ENCODE measurements at regions not wholly inside any gene's neighbourhood (a gene's known extent, or its start where the extent isn't known, plus 50 kb on each side); places are given as distances from the start of the nearest gene placed in this dataset.
"Not testable (repeated sequence)": the region's sequence is repeated elsewhere in the genome, so short reads cannot be mapped to it uniquely, and the experiment has no call there.

GRCh38 chr2:52502476-52502860 lies 1265.1 kb upstream of the CHAC2 start:
- Mint-ChIP-seq H3K36me3 (ENCODE audit: low read depth) (no peaks in the 10 kb centered on the region), H3K9me3 (ENCODE audit: low read depth) (peaks cover 2% of the 10 kb centered on the region), H3K4me1 (no peaks in the 10 kb centered on the region), H3K4me3 (no peak overlapping the region), H3K27ac (no peak overlapping the region), H3K27me3 (no peaks in the 10 kb centered on the region)
- CTCF ChIA-PET, result no interaction called here
- ATAC-seq (no peak), DNase-seq (no peak)
- POLR2A ChIA-PET, result no interaction called here
- intact Hi-C loops (cut with DNase I, micrococcal nuclease), result no loop called here

- CTCF ChIA-PET, result no interaction called here
- no peaks in the 10 kb centered on the region for H3K36me3 Mint-ChIP-seq (ENCODE audit: low read depth)
- intact Hi-C loops (cut with DNase I, micrococcal nuclease), result no loop called here
These were observed 1265.7 kb upstream of the CHAC2 start for GRCh38 chr2:52501715-52502475.

GRCh38 chr2:52500561-52500960 lies 1267.0 kb upstream of the CHAC2 start:
- H3K27me3 Mint-ChIP-seq, result no peaks in the 10 kb centered on the region
- no peak for ATAC-seq
- CTCF ChIA-PET, result no interaction called here

More at GRCh38 chr2:52501715-52502475, 1265.7 kb upstream of the CHAC2 start:
- no peaks in the 10 kb centered on the region for H3K27me3 Mint-ChIP-seq
- peaks cover 2% of the 10 kb centered on the region for H3K9me3 Mint-ChIP-seq (ENCODE audit: low read depth)
- POLR2A ChIA-PET, result no interaction called here
- DNase-seq (no peak), ATAC-seq (no peak)
- H3K27ac Mint-ChIP-seq, result no peak overlapping the region
- no peak overlapping the region for H3K4me3 Mint-ChIP-seq
- H3K4me1 Mint-ChIP-seq, result no peaks in the 10 kb centered on the region

GRCh38 chr2:52498077-52498750 lies 1269.4 kb upstream of the CHAC2 start:
- H3K27me3 Mint-ChIP-seq, result no peaks in the 10 kb centered on the region
- H3K4me3 Mint-ChIP-seq, result no peak overlapping the region
- ChIA-PET POLR2A (no interaction called here), CTCF (interaction anchor here (0.6 kb wide), 1 partner anchor 1583 kb away, joined by 3 read pairs; no protein-coding TSS in a partner anchor)
- no peaks in the 10 kb centered on the region for H3K4me1 Mint-ChIP-seq
- no peak for DNase-seq
- ATAC-seq, result no peak
- no peaks in the 10 kb centered on the region for H3K36me3 Mint-ChIP-seq (ENCODE audit: low read depth)
- intact Hi-C loops (cut with DNase I, micrococcal nuclease), result no loop called here
- peaks cover 2% of the 10 kb centered on the region for H3K9me3 Mint-ChIP-seq (ENCODE audit: low read depth)
- H3K27ac Mint-ChIP-seq, result no peak overlapping the region

More at GRCh38 chr2:52500561-52500960, 1267.0 kb upstream of the CHAC2 start:
- POLR2A ChIA-PET, result no interaction called here
- no peak overlapping the region for H3K4me3 Mint-ChIP-seq
- H3K27ac Mint-ChIP-seq, result no peak overlapping the region
- no peaks in the 10 kb centered on the region for H3K36me3 Mint-ChIP-seq (ENCODE audit: low read depth)
- no peaks in the 10 kb centered on the region for H3K4me1 Mint-ChIP-seq
- no peak for DNase-seq
- H3K9me3 Mint-ChIP-seq (ENCODE audit: low read depth), result peaks cover 2% of the 10 kb centered on the region
- intact Hi-C loops (cut with DNase I, micrococcal nuclease), result no loop called here

- Mint-ChIP-seq H3K36me3 (ENCODE audit: low read depth) (no peaks in the 10 kb centered on the region), H3K27ac (no peak overlapping the region), H3K4me1 (no peaks in the 10 kb centered on the region), H3K9me3 (ENCODE audit: low read depth) (peaks cover 4% of the 10 kb centered on the region), H3K27me3 (no peaks in the 10 kb centered on the region), H3K4me3 (no peak overlapping the region)
- ATAC-seq (no peak), DNase-seq (no peak)
- CTCF ChIA-PET, result no interaction called here
- POLR2A ChIA-PET, result no interaction called here
- intact Hi-C loops (cut with DNase I, micrococcal nuclease), result no loop called here
These were observed 1271.8 kb upstream of the CHAC2 start for GRCh38 chr2:52495816-52496215.

GRCh38 chr2:52477166-52477565 lies 1290.4 kb upstream of the CHAC2 start:
- ATAC-seq (no peak), DNase-seq (no peak)
- Mint-ChIP-seq H3K27ac (no peak overlapping the region), H3K4me3 (no peak overlapping the region), H3K4me1 (no peaks in the 10 kb centered on the region), H3K9me3 (ENCODE audit: low read depth) (peaks cover 5% of the 10 kb centered on the region), H3K27me3 (no peaks in the 10 kb centered on the region), H3K36me3 (ENCODE audit: low read depth) (no peaks in the 10 kb centered on the region)
- ChIA-PET CTCF (no interaction called here), POLR2A (no interaction called here)
- intact Hi-C loops (cut with DNase I, micrococcal nuclease), result no loop called here

- Mint-ChIP-seq H3K27me3 (no peaks in the 10 kb centered on the region), H3K9me3 (ENCODE audit: low read depth) (peaks cover 5% of the 10 kb centered on the region)
- intact Hi-C loops (cut with DNase I, micrococcal nuclease), result no loop called here
These were observed 1292.0 kb upstream of the CHAC2 start for GRCh38 chr2:52475590-52475989.

GRCh38 chr2:52474091-52474490 lies 1293.5 kb upstream of the CHAC2 start:
- Mint-ChIP-seq H3K36me3 (ENCODE audit: low read depth) (no peaks in the 10 kb centered on the region), H3K27me3 (no peaks in the 10 kb centered on the region), H3K27ac (no peak overlapping the region), H3K4me1 (no peaks in the 10 kb centered on the region), H3K9me3 (ENCODE audit: low read depth) (peaks cover 11% of the 10 kb centered on the region), H3K4me3 (no peak overlapping the region)
- ChIA-PET CTCF (no interaction called here), POLR2A (no interaction called here)
- ATAC-seq (no peak), DNase-seq (no peak)
- intact Hi-C loops (cut with DNase I, micrococcal nuclease), result no loop called here

More at GRCh38 chr2:52475590-52475989, 1292.0 kb upstream of the CHAC2 start:
- Mint-ChIP-seq H3K36me3 (ENCODE audit: low read depth) (no peaks in the 10 kb centered on the region), H3K27ac (no peak overlapping the region), H3K4me1 (no peaks in the 10 kb centered on the region), H3K4me3 (no peak overlapping the region)
- ATAC-seq (no peak), DNase-seq (no peak)
- ChIA-PET POLR2A (no interaction called here), CTCF (no interaction called here)

- ChIA-PET POLR2A (no interaction called here), CTCF (no interaction called here)
- Mint-ChIP-seq H3K36me3 (ENCODE audit: low read depth) (no peaks in the 10 kb centered on the region), H3K4me1 (no peaks in the 10 kb centered on the region), H3K27me3 (no peaks in the 10 kb centered on the region), H3K9me3 (ENCODE audit: low read depth) (peaks cover 9% of the 10 kb centered on the region), H3K4me3 (no peak overlapping the region), H3K27ac (no peak overlapping the region)
- DNase-seq (no peak), ATAC-seq (no peak)
- intact Hi-C loops (cut with DNase I, micrococcal nuclease), result no loop called here
These were observed 1294.1 kb upstream of the CHAC2 start for GRCh38 chr2:52473526-52473925.

GRCh38 chr2:52470457-52470856 lies 1297.1 kb upstream of the CHAC2 start:
- ATAC-seq; DNase-seq; POLR2A ChIA-PET; H3K4me3 Mint-ChIP-seq; H3K27me3 Mint-ChIP-seq; H3K9me3 Mint-ChIP-seq (ENCODE audit: low read depth); intact Hi-C loops (cut with DNase I, micrococcal nuclease); H3K4me1 Mint-ChIP-seq; CTCF ChIA-PET; H3K27ac Mint-ChIP-seq; H3K36me3 Mint-ChIP-seq (ENCODE audit: low read depth): not testable (repeated sequence)

- intact Hi-C loops (cut with DNase I, micrococcal nuclease), result no loop called here
These were observed 1300.4 kb upstream of the CHAC2 start for GRCh38 chr2:52467189-52467588.

GRCh38 chr2:52465287-52465686 lies 1302.3 kb upstream of the CHAC2 start:
- ATAC-seq, result no peak
- intact Hi-C loops (cut with DNase I, micrococcal nuclease), result no loop called here
- Mint-ChIP-seq H3K9me3 (ENCODE audit: low read depth) (peaks cover 8% of the 10 kb centered on the region), H3K36me3 (ENCODE audit: low read depth) (no peaks in the 10 kb centered on the region), H3K27ac (no peak overlapping the region), H3K27me3 (no peaks in the 10 kb centered on the region), H3K4me1 (no peaks in the 10 kb centered on the region), H3K4me3 (no peak overlapping the region)
- CTCF ChIA-PET, result interaction anchor here (0.6 kb wide), 1 partner anchor 113 kb away, joined by 3 read pairs; no protein-coding TSS in a partner anchor
- POLR2A ChIA-PET, result no interaction called here
- no peak for DNase-seq

More at GRCh38 chr2:52467189-52467588, 1300.4 kb upstream of the CHAC2 start:
- no peak overlapping the region for H3K4me3 Mint-ChIP-seq
- no peaks in the 10 kb centered on the region for H3K4me1 Mint-ChIP-seq
- H3K36me3 Mint-ChIP-seq (ENCODE audit: low read depth), result no peaks in the 10 kb centered on the region
- H3K9me3 Mint-ChIP-seq (ENCODE audit: low read depth), result peaks cover 8% of the 10 kb centered on the region
- no peaks in the 10 kb centered on the region for H3K27me3 Mint-ChIP-seq
- no peak overlapping the region for H3K27ac Mint-ChIP-seq
- ChIA-PET CTCF (no interaction called here), POLR2A (no interaction called here)
- ATAC-seq, result no peak
- DNase-seq, result no peak

Data from activated CD4-positive, alpha-beta T cell treated with anti-CD3 and anti-CD28 coated beads for 36 hours (primary cell).